Non-pigmented ciliary epithelial cell (primary cell): ENCODE measurements at regions not wholly inside any gene's neighbourhood (a gene's known extent, or its start where the extent isn't known, plus 50 kb on each side); places are given as distances from the start of the nearest gene placed in this dataset.

Experiments
- DNase-seq: peaks from one replicate; pipeline ENCODE4 v3.0.0-alpha.2; 2010; ENCODE audit warnings: low read depth

- DNase-seq: no peak
Observed at GRCh38 chr2:12930391-12930790, 213.7 kb downstream of the TRIB2 start.

- DNase-seq: no peak
Observed at GRCh38 chr2:12931186-12931844, 214.6 kb downstream of the TRIB2 start.

- no peak for DNase-seq
Observed at GRCh38 chr2:12932192-12932591, 215.5 kb downstream of the TRIB2 start.

- DNase-seq: no peak
Observed at GRCh38 chr2:12934146-12934756, 217.5 kb downstream of the TRIB2 start.

- DNase-seq: no peak
Observed at GRCh38 chr2:12935222-12935621, 218.5 kb downstream of the TRIB2 start.

GRCh38 chr2:12935796-12936195 is 219.1 kb downstream of the TRIB2 start:
- DNase-seq: no peak

GRCh38 chr2:12941203-12941602 is 224.5 kb downstream of the TRIB2 start:
- DNase-seq: no peak

- DNase-seq: no peak
Observed at GRCh38 chr2:12948231-12948960, 231.7 kb downstream of the TRIB2 start.

GRCh38 chr2:12948961-12949353 is 232.2 kb downstream of the TRIB2 start:
- no peak for DNase-seq

- DNase-seq: no peak
Observed at GRCh38 chr2:12949406-12949805, 232.7 kb downstream of the TRIB2 start.

- DNase-seq: no peak
Observed at GRCh38 chr2:12950174-12950573, 233.4 kb downstream of the TRIB2 start.

- DNase-seq: no peak
Observed at GRCh38 chr2:12950957-12951656, 234.4 kb downstream of the TRIB2 start.

GRCh38 chr2:12951657-12951973 is 234.9 kb downstream of the TRIB2 start:
- no peak for DNase-seq

- DNase-seq: no peak
Observed at GRCh38 chr2:12953596-12953995, 236.9 kb downstream of the TRIB2 start.

GRCh38 chr2:12955864-12956263 is 239.1 kb downstream of the TRIB2 start:
- no peak for DNase-seq

GRCh38 chr2:12957251-12957650 is 240.5 kb downstream of the TRIB2 start:
- DNase-seq: no peak

GRCh38 chr2:12959935-12960334 is 243.2 kb downstream of the TRIB2 start:
- DNase-seq: no peak

- no peak for DNase-seq
Observed at GRCh38 chr2:12960671-12961070, 243.9 kb downstream of the TRIB2 start.

- DNase-seq: no peak
Observed at GRCh38 chr2:12964904-12965539, 248.3 kb downstream of the TRIB2 start.

GRCh38 chr2:12965540-12966269 is 249.0 kb downstream of the TRIB2 start:
- no peak for DNase-seq

GRCh38 chr2:12967804-12968203 is 251.1 kb downstream of the TRIB2 start:
- no peak for DNase-seq

- DNase-seq: no peak
Observed at GRCh38 chr2:12968399-12968798, 251.7 kb downstream of the TRIB2 start.
